ENCODE measurements at regions not wholly inside any gene's neighbourhood (a gene's known extent, or its start where the extent isn't known, plus 50 kb on each side); places are given as distances from the start of the nearest gene placed in this dataset.

GRCh38 chr7:81606078-81606863 is 163.6 kb downstream of the HGF start:
- no peak for DNase-seq (ENCODE audit: low read depth)

DNA sequence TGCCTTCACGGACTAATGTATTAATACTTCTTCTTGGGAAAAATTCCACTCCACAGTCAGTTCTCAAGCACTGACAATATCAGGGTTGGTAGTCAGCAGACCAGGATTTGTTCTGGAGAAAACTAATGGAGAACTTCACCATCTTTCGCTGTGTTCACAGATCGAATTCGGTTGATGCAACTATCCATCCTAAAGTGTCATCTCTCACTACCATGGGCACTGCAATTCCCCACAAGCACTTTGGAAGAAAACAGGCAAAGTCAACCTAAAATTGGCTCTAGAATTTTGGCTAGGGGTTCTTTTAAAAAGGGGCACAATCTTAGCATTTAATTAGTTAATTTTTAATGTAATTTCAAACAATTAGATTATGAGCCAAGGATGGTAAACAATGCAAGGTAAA is 164.4 kb downstream of the HGF start:
- no peak for DNase-seq (ENCODE audit: low read depth)

- DNase-seq (ENCODE audit: low read depth) = no peak
Measured at GRCh38 chr7:81604808-81605174, 165.1 kb downstream of the HGF start.

- DNase-seq (ENCODE audit: low read depth) = peak; percentile 100
Measured at GRCh38 chr7:81604075-81604807, 165.6 kb downstream of the HGF start.

DNA sequence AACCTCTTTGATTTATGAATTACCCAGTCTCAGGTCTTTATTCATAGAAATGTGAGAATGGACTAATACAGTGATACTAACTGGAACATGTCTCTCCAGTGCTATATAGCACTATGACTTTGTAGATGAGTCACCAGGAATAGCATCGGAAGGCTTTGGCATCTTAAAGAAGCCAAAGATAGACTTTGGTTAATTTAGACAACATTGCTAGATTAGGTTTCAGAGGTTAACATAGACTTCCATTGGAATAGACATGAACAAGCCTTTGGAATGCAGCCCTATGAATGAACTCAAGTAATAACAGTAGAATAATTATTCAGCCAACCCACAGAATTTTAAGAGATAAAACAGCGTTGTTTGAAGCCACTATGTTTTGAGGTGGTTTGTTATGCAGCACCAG is 169.2 kb downstream of the HGF start:
- DNase-seq (ENCODE audit: low read depth) = peak; percentile 86

- DNase-seq (ENCODE audit: low read depth) = no peak
Measured at GRCh38 chr7:81598951-81599350, 170.9 kb downstream of the HGF start.

DNA sequence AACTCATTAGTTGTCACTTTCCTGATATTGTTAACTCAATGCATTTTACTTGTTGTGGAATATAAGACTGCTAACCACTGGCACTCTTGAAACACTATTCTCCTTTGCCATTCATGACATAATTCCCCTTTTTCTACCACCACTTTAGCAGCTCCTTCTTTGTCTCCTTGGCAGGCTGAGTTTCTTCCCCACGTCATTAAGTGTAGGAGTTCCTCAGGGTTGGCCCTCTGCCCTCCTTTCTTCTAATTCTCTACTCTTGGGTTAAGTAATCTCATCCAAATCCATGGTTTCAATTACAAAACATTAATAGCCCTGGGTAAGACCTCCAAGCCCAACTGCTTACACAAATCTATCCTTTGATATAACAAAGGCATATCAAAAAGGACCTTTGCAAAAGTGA is 175.1 kb downstream of the HGF start:
- DNase-seq (ENCODE audit: low read depth) = peak; percentile 32

DNA sequence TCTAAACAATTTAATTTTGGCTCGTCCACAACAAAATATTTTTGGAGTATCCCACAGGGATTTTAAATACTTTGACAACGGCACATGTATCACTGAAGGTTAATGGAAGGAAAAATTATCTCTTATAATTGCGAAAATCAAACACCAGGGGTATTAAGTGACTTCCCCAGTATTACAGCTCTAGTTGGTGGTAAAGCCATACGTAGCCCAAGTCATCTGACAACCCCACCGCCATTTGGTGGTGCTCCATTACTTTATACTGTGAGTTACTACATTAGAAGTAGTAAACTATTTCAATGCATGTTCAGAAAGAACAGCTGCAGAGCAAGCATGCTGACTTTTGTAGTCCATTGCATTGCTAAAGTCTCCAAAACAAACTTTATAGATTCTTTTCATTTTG is 179.7 kb downstream of the HGF start:
- DNase-seq (ENCODE audit: low read depth) = peak; percentile 10

- DNase-seq (ENCODE audit: low read depth) = no peak
Measured at GRCh38 chr7:81584667-81585066, 185.2 kb downstream of the HGF start.

DNA sequence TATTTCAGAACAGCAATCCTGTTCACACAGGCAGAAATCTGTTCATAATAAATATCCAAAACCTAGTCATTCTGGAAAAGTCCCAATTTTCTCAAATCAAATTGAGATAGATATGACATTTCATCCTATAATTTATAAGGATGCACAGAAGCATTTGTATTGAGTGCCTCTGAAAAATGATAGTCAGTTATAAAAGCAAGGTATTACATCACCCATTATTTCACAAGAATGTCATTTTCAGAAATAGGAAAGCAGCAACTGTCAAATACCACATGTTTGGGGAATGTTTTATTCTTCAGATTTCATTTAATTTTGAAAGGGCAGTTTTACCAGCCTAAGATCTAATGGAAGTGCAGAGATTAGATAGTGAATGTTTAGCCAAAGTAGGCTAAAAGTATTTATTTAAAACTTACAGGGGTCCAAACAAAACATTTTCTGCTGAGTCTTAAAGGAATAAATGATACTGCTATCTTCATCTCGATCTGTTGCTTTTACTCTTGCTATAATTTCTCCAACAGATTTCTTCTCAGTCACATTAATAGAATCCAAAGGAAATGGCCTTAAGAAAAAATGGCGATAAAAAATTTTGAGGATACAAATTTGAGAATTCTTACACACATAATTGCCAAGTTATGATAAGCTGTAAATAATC is 185.8 kb downstream of the HGF start:
- no peak for DNase-seq (ENCODE audit: low read depth)

DNA sequence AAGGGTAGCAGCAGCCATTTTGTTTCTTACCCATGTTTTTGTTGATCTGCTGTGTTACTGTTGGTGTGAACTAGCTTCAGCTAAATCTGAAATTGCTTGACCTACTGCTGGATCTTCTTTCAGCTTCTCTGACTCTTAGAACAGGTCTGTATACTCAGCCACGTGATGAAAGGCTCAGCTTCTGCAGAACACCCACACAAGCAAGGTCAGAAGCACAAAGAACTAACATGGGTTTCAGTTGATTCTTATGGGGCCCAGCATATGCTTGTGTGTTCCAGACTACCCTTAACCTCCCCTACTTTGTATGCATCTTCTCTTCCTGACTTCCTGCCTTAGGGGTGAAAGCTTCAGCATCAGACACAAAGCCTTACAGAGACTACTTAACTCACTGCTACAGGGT is 186.8 kb downstream of the HGF start:
- no peak for DNase-seq (ENCODE audit: low read depth)

- no peak for DNase-seq (ENCODE audit: low read depth)
Measured at GRCh38 chr7:81577642-81578340, 192.1 kb downstream of the HGF start.

GRCh38 chr7:81574723-81575326 is 195.0 kb downstream of the HGF start:
- DNase-seq (ENCODE audit: low read depth) = no peak

- DNase-seq (ENCODE audit: low read depth) = no peak
Measured at GRCh38 chr7:81573932-81574331, 195.9 kb downstream of the HGF start.

DNA sequence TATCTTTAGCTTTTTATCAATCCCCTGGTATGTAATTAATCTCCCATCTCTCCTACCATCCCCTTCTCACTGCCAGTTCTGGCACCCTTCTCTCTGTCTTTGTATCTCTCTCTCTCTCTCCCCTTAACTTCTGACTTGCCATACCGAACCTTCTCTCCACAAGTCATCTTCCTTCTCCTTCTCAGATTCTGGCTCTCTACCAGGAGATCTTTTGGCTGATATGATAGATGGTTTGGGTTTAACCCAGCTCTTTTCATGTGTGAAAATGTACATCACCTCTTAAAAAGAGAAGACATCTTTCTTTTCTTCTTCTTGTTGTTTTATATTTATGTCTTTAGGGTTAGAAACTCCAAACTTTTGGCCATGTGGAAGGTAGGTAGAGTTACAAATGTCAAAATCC is 196.7 kb downstream of the HGF start:
- peak; percentile 14 for DNase-seq (ENCODE audit: low read depth)

DNA sequence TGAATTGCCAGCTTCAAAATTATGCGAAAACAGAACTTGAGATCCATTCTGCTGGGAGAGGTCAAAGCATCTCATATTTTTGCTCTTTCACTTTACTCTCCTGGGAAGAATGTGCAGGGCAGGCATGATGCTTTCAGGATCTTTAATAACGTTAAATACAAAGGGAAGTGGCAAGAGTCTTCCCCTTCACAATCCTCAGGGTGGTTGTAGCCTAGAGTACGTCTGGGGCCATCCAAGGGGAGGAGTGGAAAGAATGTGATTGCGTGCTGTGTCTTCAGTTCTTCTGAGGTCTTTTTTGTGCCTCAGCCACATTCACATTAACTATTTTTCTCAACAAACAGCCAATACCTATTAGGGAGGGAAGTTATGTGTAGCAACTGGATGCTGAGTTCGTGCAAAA is 207.3 kb downstream of the HGF start:
- DNase-seq (ENCODE audit: low read depth) = no peak

DNA sequence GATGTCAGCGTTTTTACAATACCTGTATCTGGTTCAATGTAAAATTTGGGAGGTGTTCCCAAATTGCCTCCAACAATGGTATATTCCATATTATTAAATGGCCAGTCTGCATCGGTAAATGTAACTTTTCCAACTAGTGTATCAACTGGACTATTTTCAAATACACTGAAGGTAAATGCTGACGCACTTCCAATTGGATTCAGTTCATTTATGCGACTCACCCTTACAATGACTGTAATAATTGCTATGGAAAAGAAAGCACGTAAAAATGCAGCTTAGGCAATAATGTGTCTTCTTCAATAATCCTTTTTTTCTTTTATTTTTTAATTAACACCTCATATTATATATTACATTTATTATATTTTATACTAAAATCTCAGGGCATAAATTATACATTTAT is 209.1 kb downstream of the HGF start:
- no peak for DNase-seq (ENCODE audit: low read depth)

GRCh38 chr7:81549484-81550016 is 220.3 kb downstream of the HGF start:
- no peak for DNase-seq (ENCODE audit: low read depth)

DNA sequence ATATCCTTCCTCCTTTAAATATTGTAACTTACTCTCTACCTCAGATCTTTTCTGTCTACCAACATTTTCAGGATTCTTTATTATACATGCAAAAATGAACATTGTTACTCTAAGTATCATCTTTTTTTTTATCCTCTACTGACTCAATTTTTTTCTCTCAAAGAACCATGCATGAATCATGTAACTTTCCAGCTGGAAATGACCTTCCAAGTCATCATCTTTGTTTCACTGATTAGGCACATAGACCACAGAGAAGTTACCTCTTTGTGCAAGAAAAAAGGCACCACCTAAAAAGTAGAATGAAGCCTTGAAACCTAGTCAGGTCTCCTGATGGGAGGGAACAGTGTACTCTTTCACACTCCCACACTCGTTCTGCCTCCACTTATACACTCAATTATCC is 234.9 kb downstream of the HGF start:
- no peak for DNase-seq (ENCODE audit: low read depth)

DNA sequence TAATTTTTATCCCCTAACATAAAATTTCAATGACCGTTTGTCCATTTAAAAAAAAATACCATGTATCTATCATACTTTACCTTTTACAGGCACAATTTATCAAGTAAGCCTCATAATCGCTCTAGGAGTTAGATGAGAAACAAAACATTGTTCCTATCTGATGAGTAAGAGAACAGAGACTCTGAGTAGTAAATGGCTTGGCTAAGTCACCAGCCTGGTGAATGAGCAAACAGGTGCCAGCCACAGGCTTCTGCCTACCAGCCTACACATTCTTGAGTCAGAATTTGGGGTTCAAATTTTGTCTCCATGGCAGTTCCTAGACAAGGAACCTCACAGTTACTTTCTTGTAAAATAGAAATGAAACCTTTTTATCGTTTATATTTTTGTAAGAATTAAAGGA is 235.4 kb downstream of the HGF start:
- DNase-seq (ENCODE audit: low read depth) = no peak

GRCh38 chr7:81533931-81534330 is 235.9 kb downstream of the HGF start:
- no peak for DNase-seq (ENCODE audit: low read depth)

GRCh38 chr7:81533426-81533825 is 236.4 kb downstream of the HGF start:
- DNase-seq (ENCODE audit: low read depth) = peak; percentile 15

All from RPMI7951 (cell line).